HepG2 (cell line): ENCODE measurements at regions not wholly inside any gene's neighbourhood (a gene's known extent, or its start where the extent isn't known, plus 50 kb on each side); places are given as distances from the start of the nearest gene placed in this dataset.
"Not testable (repeated sequence)": the region's sequence is repeated elsewhere in the genome, so short reads cannot be mapped to it uniquely, and the experiment has no call there.

Source experiments
- ATAC-seq: fragments of 200-7000 bp; cut with Tn5 transposase; 3 replicates; pipeline ENCODE4 v1.9.1; 2020; ENCODE audit warnings: mild to moderate bottlenecking, moderate library complexity
- BruUV-seq: library from RNA; stranded (reverse); fragments of 400-500 nt; replicated peaks from 2 replicates; lab custom pipeline; 2021; lab: Mats Ljungman, UMichigan
- CTCF ChIA-PET: fragments of 300-600 bp; formaldehyde crosslinking; extraction: SDS; loops from one replicate; lab custom pipeline; 2021; ENCODE audit warnings: low total read pairs, inconsistent platforms, low intra/inter-chr PET ratio; lab: Yijun Ruan, JAX
- POLR2A ChIA-PET: fragments of 350-600 bp; sonication (Branson Sonifier 250); formaldehyde crosslinking; loops from one replicate; lab custom pipeline; 2020; ENCODE audit warnings: antibody characterized with exemption, inconsistent platforms; lab: Yijun Ruan, JAX
- DNase-seq: peaks from one replicate; pipeline ENCODE4 v3.0.0-alpha.2; 2015; ENCODE audit warnings: low spot score
- FAIRE-seq: peaks from 3 replicates; lab custom pipeline; 2011; peaks lifted over from hg19 to GRCh38; lab: Jason Lieb, UNC
- H2AFZ ChIP-seq: one replicate; pipeline ENCODE4 v1.6.1; 2011; ENCODE audit warnings: low read length, inconsistent platforms
- H3K27ac ChIP-seq: fragments of 300-600 bp; 3 replicates; pipeline ENCODE4 v1.8.0; 2011; ENCODE audit warnings: mixed run types, mild to moderate bottlenecking, mixed read lengths, low read length, inconsistent platforms; ENCODE audit not compliant: insufficient read depth; ENCODE audit errors: extremely low read length
- H3K27me3 ChIP-seq, 2 experiments: fragments of 200-600 bp in 1 of 2; 2 replicates in 1 of 2; 3 replicates in 1 of 2; pipeline versions ENCODE4 v1.6.0 to v1.8.0; 2011; ENCODE audit warnings: low read length in 2 of 2, mild to moderate bottlenecking in 2 of 2, moderate library complexity in 2 of 2, inconsistent platforms in 1 of 2; ENCODE audit not compliant: insufficient read depth in 2 of 2, control insufficient read depth in 1 of 2
- H3K36me3 ChIP-seq, 2 experiments: fragments of 200-600 bp in 1 of 2; replicated peaks in 1 of 2; 2 replicates in 1 of 2; 3 replicates in 1 of 2; pipeline versions ENCODE4 v1.5.1 to v1.8.0; 2011; ENCODE audit warnings: low read length in 2 of 2, inconsistent platforms in 1 of 2; ENCODE audit not compliant: insufficient read depth in 2 of 2, control insufficient read depth in 1 of 2
- H3K4me1 ChIP-seq: 2 replicates; pipeline ENCODE4 v1.5.1; 2012; ENCODE audit warnings: low read length, inconsistent platforms; ENCODE audit not compliant: insufficient read depth
- H3K4me2 ChIP-seq: 2 replicates; pipeline ENCODE4 v1.6.0; 2011; ENCODE audit warnings: low read depth, low read length, inconsistent platforms
- H3K4me3 ChIP-seq, 3 experiments: fragments of 200-600 bp in 1 of 3; sonication (generic), shearing (Covaris generic) in 1 of 3; replicated peaks in 1 of 3; 2 replicates each; pipeline ENCODE4 v1.5.1; 2011 to 2016; ENCODE audit warnings: low read length in 3 of 3, inconsistent platforms in 2 of 3, low read depth in 2 of 3, mild to moderate bottlenecking in 2 of 3, control low read depth in 1 of 3, mixed read lengths in 1 of 3; ENCODE audit not compliant: insufficient read depth in 1 of 3
- H3K79me2 ChIP-seq: one replicate; pipeline ENCODE4 v1.6.1; 2011; ENCODE audit warnings: low read length, inconsistent platforms; ENCODE audit not compliant: insufficient read depth
- H3K9ac ChIP-seq: 2 replicates; pipeline ENCODE4 v1.6.0; 2011; ENCODE audit warnings: mild to moderate bottlenecking, low read depth, low read length, inconsistent platforms; ENCODE audit not compliant: insufficient read depth
- H3K9me3 ChIP-seq: 2 replicates; pipeline ENCODE4 v1.5.1; 2012; ENCODE audit warnings: mild to moderate bottlenecking, low read length
- H4K20me1 ChIP-seq: 2 replicates; pipeline ENCODE4 v1.6.0; 2011; ENCODE audit warnings: inconsistent platforms, mild to moderate bottlenecking, low read length, moderate library complexity; ENCODE audit not compliant: insufficient read depth
- WGBS: methylation state at CpG from one replicate; pipeline ENCODE4 v1.1.6; 2017; ENCODE audit warnings: low lambda C conversion rate; 5-methylcytosine and 5-hydroxymethylcytosine counted together
- in situ Hi-C: cut with HindIII; loops from 2 replicates; pipeline ENCODE4 v1.10.0; 2017; ENCODE audit warnings: low pct_unique_long_range_greater_than_20kb; ENCODE audit not compliant: extremely low pct_ligation_motif_present
- intact Hi-C: fragments of 100-400 bp; cut with micrococcal nuclease; formaldehyde crosslinking; loops from one replicate; pipeline ENCODE4 v1.10.0; 2022; ENCODE audit not compliant: unreplicated experiment

DNA sequence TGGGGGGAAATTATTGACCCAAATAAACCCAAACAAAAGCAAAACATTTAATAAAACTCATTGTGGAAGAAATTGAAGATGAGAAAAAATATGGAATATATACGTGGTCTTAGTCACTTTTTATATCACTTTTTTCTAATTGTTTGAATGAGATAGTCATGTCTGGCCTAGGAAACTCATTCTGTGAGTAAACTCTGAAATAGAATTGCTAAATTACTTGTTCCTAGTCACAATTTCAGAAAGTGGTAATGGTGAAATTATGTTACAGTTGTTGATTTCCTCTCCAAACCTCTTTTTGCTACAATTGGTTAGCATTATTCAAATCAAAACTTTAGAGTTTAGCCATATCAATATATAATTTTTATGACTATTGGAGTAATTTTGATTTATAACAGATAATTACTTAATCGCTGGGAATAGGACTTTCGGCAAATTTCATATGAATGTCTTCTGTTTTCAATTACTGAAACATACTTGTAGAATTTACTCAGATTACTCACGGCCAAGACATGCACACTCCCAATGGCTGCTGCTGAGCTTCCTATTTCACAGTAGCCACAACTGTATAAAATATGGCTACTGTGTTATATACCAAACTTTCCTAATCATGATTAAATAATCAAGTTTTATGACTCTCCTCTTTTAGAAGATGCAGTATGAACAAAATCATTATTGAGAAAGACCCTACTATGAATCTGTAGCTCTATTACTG lies 113.8 kb upstream of the C1QTNF3 start:
- H3K36me3 ChIP-seq, H3K27ac ChIP-seq, H4K20me1 ChIP-seq, H3K4me2 ChIP-seq, FAIRE-seq, H3K79me2 ChIP-seq, POLR2A ChIA-PET, CTCF ChIA-PET, H3K9ac ChIP-seq, H3K9me3 ChIP-seq, H3K4me1 ChIP-seq, DNase-seq, BruUV-seq, H2AFZ ChIP-seq, in situ Hi-C loops, H3K27me3 ChIP-seq, ATAC-seq, H3K4me3 ChIP-seq, intact Hi-C loops: not testable (repeated sequence)
- WGBS: 99% methylated on average over 4 of the region's 4 CpGs

DNA sequence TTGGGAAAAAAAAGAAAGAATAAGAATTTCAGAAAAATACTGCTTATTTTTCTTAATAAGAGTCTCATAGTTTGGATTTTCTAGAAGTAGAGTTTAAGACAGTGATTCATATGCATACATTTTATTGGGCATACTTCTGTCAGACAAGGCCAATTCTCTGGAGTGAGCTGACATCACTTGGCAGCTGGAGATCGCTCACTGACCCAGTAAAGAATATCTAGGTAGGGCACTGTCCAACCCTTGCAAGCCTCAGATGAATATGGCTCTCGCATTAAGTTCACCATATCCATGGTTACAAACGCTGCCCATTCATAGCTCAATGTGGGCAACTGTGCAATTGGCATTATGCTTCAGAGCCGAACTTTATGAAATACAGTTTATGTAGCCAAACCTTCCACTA lies 117.9 kb upstream of the C1QTNF3 start:
- H3K9ac ChIP-seq, H3K27ac ChIP-seq, BruUV-seq, H2AFZ ChIP-seq, in situ Hi-C loops, H3K4me3 ChIP-seq, H4K20me1 ChIP-seq, H3K4me2 ChIP-seq, H3K4me1 ChIP-seq, DNase-seq, FAIRE-seq, POLR2A ChIA-PET, CTCF ChIA-PET, H3K27me3 ChIP-seq, H3K79me2 ChIP-seq, intact Hi-C loops, H3K9me3 ChIP-seq, ATAC-seq, H3K36me3 ChIP-seq: not testable (repeated sequence)
- 100% methylated on average over 4 of the region's 4 CpGs for WGBS

DNA sequence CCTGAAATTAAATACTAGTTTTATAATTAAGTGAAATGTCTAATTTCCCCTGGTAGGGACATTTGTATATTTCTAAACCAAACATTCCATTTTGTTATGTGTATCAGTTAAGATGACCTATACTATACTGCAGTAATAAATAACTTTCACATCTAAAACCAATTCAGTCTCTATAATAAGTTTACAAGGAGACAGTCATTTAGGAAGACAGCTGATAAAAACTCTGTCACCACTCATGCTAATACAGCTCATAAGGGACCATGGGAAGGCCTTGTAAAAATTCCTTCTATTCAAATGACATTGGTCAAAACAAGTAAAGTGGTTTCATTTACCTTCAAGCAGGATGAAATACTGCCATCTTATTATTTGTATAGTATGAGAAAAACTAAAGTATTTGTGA lies 128.4 kb upstream of the C1QTNF3 start:
- POLR2A ChIA-PET, H3K9me3 ChIP-seq, H3K27me3 ChIP-seq, H3K27ac ChIP-seq, H2AFZ ChIP-seq, intact Hi-C loops, H3K36me3 ChIP-seq, H3K4me3 ChIP-seq, H4K20me1 ChIP-seq, H3K4me2 ChIP-seq, CTCF ChIA-PET, ATAC-seq, BruUV-seq, DNase-seq, in situ Hi-C loops, H3K79me2 ChIP-seq, H3K9ac ChIP-seq, H3K4me1 ChIP-seq, FAIRE-seq: not testable (repeated sequence)
